Kidney (tissue), 13 donors: ENCODE measurements at regions not wholly inside any gene's neighbourhood (a gene's known extent, or its start where the extent isn't known, plus 50 kb on each side); places are given as distances from the start of the nearest gene placed in this dataset.

Experiments
- DNase-seq, 5 donors: peaks; one replicate each; pipeline ENCODE4 v3.0.0-alpha.2; 2013 to 2020
- FAIRE-seq: peaks from 2 replicates; lab custom pipeline; 2012; peaks lifted over from hg19 to GRCh38; lab: Jason Lieb, UNC
- H3K27ac ChIP-seq, 2 donors: one replicate each; pipeline ENCODE4 v1.7.0; 2013; ENCODE audit warnings: low read depth in 2 of 2, low read length in 2 of 2, inconsistent platforms in 1 of 2
- H3K27me3 ChIP-seq: one replicate; pipeline ENCODE4 v1.7.1; 2013; ENCODE audit warnings: low read length, inconsistent platforms; ENCODE audit not compliant: control insufficient read depth, insufficient read depth
- H3K36me3 ChIP-seq, 3 donors: one replicate each; pipeline versions ENCODE4 v1.7.0 to v1.7.1; 2013; ENCODE audit warnings: low read length in 3 of 3, control low read depth in 1 of 3, inconsistent platforms in 1 of 3; ENCODE audit not compliant: insufficient read depth in 3 of 3, control insufficient read depth in 2 of 3
- H3K4me1 ChIP-seq, 3 donors: one replicate each; pipeline versions ENCODE4 v1.7.0 to v1.7.1; 2013; ENCODE audit warnings: low read length in 3 of 3, inconsistent platforms in 1 of 3, low read depth in 1 of 3; ENCODE audit not compliant: control insufficient read depth in 2 of 3, insufficient read depth in 2 of 3
- H3K4me3 ChIP-seq, 3 donors: one replicate each; pipeline versions ENCODE4 v1.7.0 to v1.8.1; 2013; ENCODE audit warnings: low read length in 3 of 3, control low read depth in 1 of 3, inconsistent platforms in 1 of 3
- H3K9ac ChIP-seq, 3 donors: one replicate each; pipeline versions ENCODE4 v1.7.0 to v1.7.1; 2013; ENCODE audit warnings: low read length in 3 of 3, control low read depth in 1 of 3, inconsistent platforms in 1 of 3
- H3K9me3 ChIP-seq, 3 donors: one replicate each; pipeline versions ENCODE4 v1.7.0 to v1.7.1; 2013; ENCODE audit warnings: low read length in 3 of 3, control low read depth in 1 of 3, inconsistent platforms in 1 of 3; ENCODE audit not compliant: control insufficient read depth in 2 of 3, insufficient read depth in 1 of 3
- intact Hi-C: fragments of 100-400 bp; cut with DNase I; formaldehyde crosslinking; loops from one replicate; pipeline ENCODE4 v1.11.1; 2022
- TF ChIP-seq, protein P1 (sequence below): IDR thresholded peaks from 3 replicates; pipeline ENCODE4 v1.5.1; 2012; ENCODE audit warnings: mild to moderate bottlenecking, moderate library complexity, borderline replicate concordance; ENCODE audit not compliant: insufficient read depth; ENCODE audit errors: extremely low read depth
- donor health status: control.
- donor health status: control.
- donor health status: control.
- donor health status: control.
- donor health status: control.
- donor health status: DM: yes; HTN: yes; CAD: no.
- donor health status: Normal renal cell carcinoma (clear cell type).

DNA sequence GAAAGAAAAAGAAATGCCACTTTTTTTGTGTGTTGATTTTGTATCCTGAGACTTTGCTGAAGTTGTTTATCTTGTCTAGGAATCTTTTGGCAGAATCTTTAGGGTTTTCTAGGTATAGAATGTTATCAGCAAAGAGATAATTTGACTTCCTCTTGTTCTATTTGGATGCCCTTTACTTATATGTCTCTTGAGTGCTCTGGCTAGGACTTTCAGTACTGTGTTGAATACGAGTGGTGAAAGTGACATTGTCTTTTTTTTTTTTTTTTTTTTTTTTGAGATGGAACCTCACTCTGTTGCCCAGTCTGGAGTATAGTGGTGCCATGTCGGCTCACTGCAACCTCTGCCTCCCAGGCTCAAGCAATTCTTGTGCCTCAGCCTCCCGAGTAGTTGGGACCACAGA, 64.7 kb upstream of the NPHP3 start:
- no peak overlapping the region for H3K27ac ChIP-seq
- H3K36me3 ChIP-seq: no peaks in the 10 kb centered on the region
- no peak overlapping the region for H3K9ac ChIP-seq
- no peaks in the 10 kb centered on the region for H3K4me1 ChIP-seq
- H3K4me3 ChIP-seq: no peak overlapping the region
- peaks cover 0 to 2% (median 0%) of the 10 kb centered on the region in 3 donors for H3K9me3 ChIP-seq
- intact Hi-C loops: no loop called here
- TF ChIP-seq, protein P1, sequence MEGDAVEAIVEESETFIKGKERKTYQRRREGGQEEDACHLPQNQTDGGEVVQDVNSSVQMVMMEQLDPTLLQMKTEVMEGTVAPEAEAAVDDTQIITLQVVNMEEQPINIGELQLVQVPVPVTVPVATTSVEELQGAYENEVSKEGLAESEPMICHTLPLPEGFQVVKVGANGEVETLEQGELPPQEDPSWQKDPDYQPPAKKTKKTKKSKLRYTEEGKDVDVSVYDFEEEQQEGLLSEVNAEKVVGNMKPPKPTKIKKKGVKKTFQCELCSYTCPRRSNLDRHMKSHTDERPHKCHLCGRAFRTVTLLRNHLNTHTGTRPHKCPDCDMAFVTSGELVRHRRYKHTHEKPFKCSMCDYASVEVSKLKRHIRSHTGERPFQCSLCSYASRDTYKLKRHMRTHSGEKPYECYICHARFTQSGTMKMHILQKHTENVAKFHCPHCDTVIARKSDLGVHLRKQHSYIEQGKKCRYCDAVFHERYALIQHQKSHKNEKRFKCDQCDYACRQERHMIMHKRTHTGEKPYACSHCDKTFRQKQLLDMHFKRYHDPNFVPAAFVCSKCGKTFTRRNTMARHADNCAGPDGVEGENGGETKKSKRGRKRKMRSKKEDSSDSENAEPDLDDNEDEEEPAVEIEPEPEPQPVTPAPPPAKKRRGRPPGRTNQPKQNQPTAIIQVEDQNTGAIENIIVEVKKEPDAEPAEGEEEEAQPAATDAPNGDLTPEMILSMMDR: no peak
- no peak for FAIRE-seq
- DNase-seq: no peak
- H3K27me3 ChIP-seq: no peaks in the 10 kb centered on the region

DNA sequence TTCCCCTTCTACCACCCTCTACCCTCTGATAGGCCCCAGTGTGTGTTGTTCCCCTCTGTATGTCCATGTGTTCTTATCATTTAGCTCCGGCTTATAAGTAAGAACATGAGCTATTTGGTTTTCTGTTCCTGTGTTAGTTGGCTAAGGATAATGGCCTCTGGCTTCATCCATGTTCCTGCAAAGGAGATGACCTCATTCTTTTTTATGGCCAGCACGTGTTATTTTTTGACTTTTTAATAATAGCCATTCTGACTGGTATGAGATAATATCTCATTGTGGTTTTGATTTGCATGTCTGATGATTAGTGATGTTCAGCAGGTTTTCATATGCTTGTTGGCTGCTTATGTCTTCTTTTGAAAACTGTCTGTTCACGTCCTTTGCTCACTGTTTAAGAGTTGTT, 63.1 kb upstream of the NPHP3 start:
- H3K4me3 ChIP-seq: no peak overlapping the region
- no peak overlapping the region for H3K27ac ChIP-seq
- no peaks in the 10 kb centered on the region for H3K36me3 ChIP-seq
- H3K27me3 ChIP-seq: no peaks in the 10 kb centered on the region
- TF ChIP-seq, protein P1: no peak
- no peak overlapping the region for H3K9ac ChIP-seq
- no peaks in the 10 kb centered on the region for H3K4me1 ChIP-seq
- no peak for FAIRE-seq
- no peak for DNase-seq
- intact Hi-C loops: no loop called here
- no peaks in the 10 kb centered on the region for H3K9me3 ChIP-seq

DNA sequence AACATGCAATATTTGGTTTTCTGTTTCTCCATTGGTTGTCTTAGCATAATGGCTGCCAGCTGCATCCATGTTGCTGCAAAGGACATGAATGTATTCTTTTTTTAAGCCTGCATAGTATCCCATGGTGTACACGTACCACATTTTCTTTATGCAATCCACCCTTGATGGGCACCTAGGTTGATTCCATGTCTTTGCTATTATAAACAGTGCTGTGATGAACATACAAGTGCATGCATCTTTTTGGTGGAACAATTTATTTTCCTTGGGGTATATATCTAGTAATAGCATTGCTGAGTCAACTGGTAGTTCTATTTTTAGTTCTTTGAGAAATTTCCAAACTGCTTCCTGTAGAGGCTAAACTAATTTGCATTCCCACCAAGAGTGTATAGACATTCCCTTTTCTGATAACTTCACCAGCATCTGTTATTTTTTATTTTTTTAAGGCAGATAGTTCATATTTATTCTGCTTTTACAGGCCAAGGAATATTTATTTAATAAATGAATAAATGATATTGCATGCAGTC, 62.4 kb upstream of the NPHP3 start:
- DNase-seq: no peak
- intact Hi-C loops: no loop called here
- Histone ChIP-seq H3K4me1 (no peaks in the 10 kb centered on the region), H3K9me3 (no peaks in the 10 kb centered on the region), H3K36me3 (no peaks in the 10 kb centered on the region), H3K4me3 (no peak overlapping the region), H3K27me3 (no peaks in the 10 kb centered on the region), H3K27ac (no peak overlapping the region), H3K9ac (no peak overlapping the region)
- TF ChIP-seq, protein P1: no peak
- FAIRE-seq: no peak

DNA sequence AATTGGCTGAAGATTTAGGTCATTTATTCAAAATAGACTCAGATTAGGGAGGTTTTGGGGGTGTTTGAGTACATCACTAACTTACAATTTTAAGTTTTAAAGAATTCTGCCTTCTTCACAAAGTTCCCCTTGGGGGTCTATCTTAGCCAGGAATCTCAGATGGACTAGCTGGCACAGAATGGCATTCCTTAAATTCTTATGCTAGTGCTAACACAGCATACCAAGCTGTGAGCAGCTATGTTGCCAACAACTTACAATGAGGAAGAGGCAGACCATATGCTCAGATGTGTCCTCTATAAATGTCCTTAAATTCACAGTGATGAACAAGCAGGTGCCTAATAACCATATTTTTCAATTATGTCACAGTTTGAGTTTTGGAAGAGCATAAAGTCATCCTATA, 60.9 kb upstream of the NPHP3 start:
- Histone ChIP-seq H3K36me3 (no peaks in the 10 kb centered on the region), H3K9ac (no peak overlapping the region), H3K27me3 (no peaks in the 10 kb centered on the region), H3K27ac (no peak overlapping the region), H3K4me1 (no peaks in the 10 kb centered on the region), H3K4me3 (no peak overlapping the region), H3K9me3 (no peaks in the 10 kb centered on the region)
- DNase-seq: no peak
- intact Hi-C loops: no loop called here
- TF ChIP-seq, protein P1: no peak
- FAIRE-seq: no peak
